BJ (cell line): ENCODE measurements at regions not wholly inside any gene's neighbourhood (a gene's known extent, or its start where the extent isn't known, plus 50 kb on each side); places are given as distances from the start of the nearest gene placed in this dataset.

ENCODE experiments used
- CTCF ChIA-PET: fragments of 350-600 bp; formaldehyde crosslinking; extraction: SDS; loops from one replicate; lab custom pipeline; 2021; ENCODE audit warnings: antibody characterized with exemption, inconsistent platforms; lab: Yijun Ruan, JAX
- POLR2A ChIA-PET: fragments of 300-600 bp; sonication (Branson Sonifier 250); formaldehyde crosslinking; extraction: SDS; loops from one replicate; lab custom pipeline; 2021; ENCODE audit warnings: antibody characterized with exemption; lab: Charles Lee
- DNase-seq: peaks from one replicate; pipeline ENCODE4 v3.0.0-alpha.2; 2011; ENCODE audit warnings: low read depth
- H3K27me3 ChIP-seq: 2 replicates; pipeline ENCODE4 v1.6.0; 2011; ENCODE audit warnings: low read length; ENCODE audit not compliant: control insufficient read depth, insufficient read depth
- H3K36me3 ChIP-seq: 2 replicates; pipeline ENCODE4 v1.5.1; 2011; ENCODE audit warnings: low read length; ENCODE audit not compliant: control insufficient read depth, insufficient read depth
- H3K4me3 ChIP-seq: 2 replicates; pipeline ENCODE4 v1.5.1; 2011; ENCODE audit warnings: low read depth, mild to moderate bottlenecking, control low read depth, low read length
- CTCF ChIP-seq: IDR thresholded peaks from 2 replicates; pipeline ENCODE4 v1.5.1; 2011; ENCODE audit warnings: low read depth, mild to moderate bottlenecking, control low read depth, inconsistent platforms, low read length, moderate library complexity; ENCODE audit not compliant: insufficient read depth

GRCh38 chr5:98458004-98458403 lies 315.5 kb upstream of the RGMB start:
- H3K4me3 ChIP-seq = no peak overlapping the region
- no peak for TF ChIP-seq CTCF
- H3K27me3 ChIP-seq = no peaks in the 10 kb centered on the region
- no peaks in the 10 kb centered on the region for H3K36me3 ChIP-seq
- CTCF ChIA-PET = interaction anchor here (1.1 to 8.5 kb wide), 3 partner anchors 10 to 1227 kb away, joined by 3 to 69 read pairs (median 3); no protein-coding TSS in a partner anchor
- POLR2A ChIA-PET = interaction anchor here (0.6 to 0.9 kb wide), 3 partner anchors 123 to 315 kb away, joined by 4 to 5 read pairs (median 4); no protein-coding TSS in a partner anchor
- DNase-seq = no peak

- ChIA-PET POLR2A (no interaction called here), CTCF (interaction anchor here (8.5 kb wide), 1 partner anchor 310 kb away, joined by 69 read pairs; no protein-coding TSS in a partner anchor)
- no peaks in the 10 kb centered on the region for H3K27me3 ChIP-seq
- DNase-seq = no peak
- H3K4me3 ChIP-seq = no peak overlapping the region
- TF ChIP-seq CTCF = no peak
- no peaks in the 10 kb centered on the region for H3K36me3 ChIP-seq
These were observed 314.7 kb upstream of the RGMB start for GRCh38 chr5:98458726-98459125.

- no peak for DNase-seq
- POLR2A ChIA-PET = no interaction called here
These were observed 312.9 kb upstream of the RGMB start for GRCh38 chr5:98460536-98460935.

GRCh38 chr5:98461485-98461884 lies 312.0 kb upstream of the RGMB start:
- POLR2A ChIA-PET = no interaction called here
- Histone ChIP-seq H3K27me3 (no peaks in the 10 kb centered on the region), H3K4me3 (no peak overlapping the region), H3K36me3 (no peaks in the 10 kb centered on the region)
- no peak for TF ChIP-seq CTCF
- CTCF ChIA-PET = no interaction called here
- DNase-seq = no peak

More at GRCh38 chr5:98460536-98460935, 312.9 kb upstream of the RGMB start:
- no peaks in the 10 kb centered on the region for H3K27me3 ChIP-seq
- CTCF ChIA-PET = interaction anchor here (0.6 to 0.9 kb wide), 2 partner anchors 8 to 308 kb away, joined by 3 read pairs; no protein-coding TSS in a partner anchor
- no peaks in the 10 kb centered on the region for H3K36me3 ChIP-seq
- no peak overlapping the region for H3K4me3 ChIP-seq
- no peak for TF ChIP-seq CTCF

GRCh38 chr5:98463222-98463621 lies 310.2 kb upstream of the RGMB start:
- CTCF ChIA-PET = interaction anchor here (1.1 kb wide), 1 partner anchor 305 kb away, joined by 3 read pairs; no protein-coding TSS in a partner anchor

More at GRCh38 chr5:98463222-98463621, 310.2 kb upstream of the RGMB start:
- Histone ChIP-seq H3K27me3 (no peaks in the 10 kb centered on the region), H3K4me3 (no peak overlapping the region), H3K36me3 (no peaks in the 10 kb centered on the region)
- TF ChIP-seq CTCF = no peak
- DNase-seq = no peak
- POLR2A ChIA-PET = no interaction called here
